IPS DF 4.7 (cell line): ENCODE measurements at regions not wholly inside any gene's neighbourhood (a gene's known extent, or its start where the extent isn't known, plus 50 kb on each side); places are given as distances from the start of the nearest gene placed in this dataset.
"Not testable (repeated sequence)": the region's sequence is repeated elsewhere in the genome, so short reads cannot be mapped to it uniquely, and the experiment has no call there.

Experiments
- DNase-seq: peaks from one replicate; pipeline ENCODE4 v3.0.0-alpha.2; 2013; ENCODE audit warnings: low spot score; ENCODE audit errors: extremely low read depth

GRCh38 chr9:13446286-13446937, 166.9 kb upstream of the MPDZ start:
- no peak for DNase-seq

GRCh38 chr9:13445103-13445500, 165.6 kb upstream of the MPDZ start:
- no peak for DNase-seq

- DNase-seq: no peak
Measured at GRCh38 chr9:13444245-13445102, 165.0 kb upstream of the MPDZ start.

GRCh38 chr9:13443346-13444244, 164.1 kb upstream of the MPDZ start:
- DNase-seq: no peak

- DNase-seq: no peak
Measured at GRCh38 chr9:13439685-13440476, 160.4 kb upstream of the MPDZ start.

- no peak for DNase-seq
Measured at GRCh38 chr9:13437866-13438265, 158.4 kb upstream of the MPDZ start.

- no peak for DNase-seq
Measured at GRCh38 chr9:13436591-13436990, 157.1 kb upstream of the MPDZ start.

- not testable (repeated sequence) for DNase-seq
Measured at GRCh38 chr9:13433453-13433852, 154.0 kb upstream of the MPDZ start.

- no peak for DNase-seq
Measured at GRCh38 chr9:13432904-13433303, 153.4 kb upstream of the MPDZ start.

GRCh38 chr9:13431692-13432091, 152.2 kb upstream of the MPDZ start:
- no peak for DNase-seq

GRCh38 chr9:13431222-13431536, 151.7 kb upstream of the MPDZ start:
- DNase-seq: no peak

- DNase-seq: no peak
Measured at GRCh38 chr9:13430368-13431221, 151.1 kb upstream of the MPDZ start.

GRCh38 chr9:13429301-13430190, 150.1 kb upstream of the MPDZ start:
- DNase-seq: no peak

GRCh38 chr9:13428766-13429165, 149.3 kb upstream of the MPDZ start:
- DNase-seq: no peak

- no peak for DNase-seq
Measured at GRCh38 chr9:13427587-13427986, 148.1 kb upstream of the MPDZ start.

GRCh38 chr9:13426606-13427005, 147.1 kb upstream of the MPDZ start:
- no peak for DNase-seq

GRCh38 chr9:13424872-13425271, 145.4 kb upstream of the MPDZ start:
- DNase-seq: no peak

GRCh38 chr9:13424204-13424603, 144.7 kb upstream of the MPDZ start:
- no peak for DNase-seq

- DNase-seq: no peak
Measured at GRCh38 chr9:13414349-13414748, 134.9 kb upstream of the MPDZ start.
